NCI-H82 treated with DMSO at 0.1 percent for 48 hours (cell line): ENCODE measurements at regions not wholly inside any gene's neighbourhood (a gene's known extent, or its start where the extent isn't known, plus 50 kb on each side); places are given as distances from the start of the nearest gene placed in this dataset.
A peak's percentile ranks its signal among the peaks of the same experiment; 100 is the strongest.

ENCODE experiments used
- DNase-seq: peaks from one replicate; lab custom pipeline; 2025; ENCODE audit not compliant: unreplicated experiment; lab: John Stamatoyannopoulos, UW

DNA sequence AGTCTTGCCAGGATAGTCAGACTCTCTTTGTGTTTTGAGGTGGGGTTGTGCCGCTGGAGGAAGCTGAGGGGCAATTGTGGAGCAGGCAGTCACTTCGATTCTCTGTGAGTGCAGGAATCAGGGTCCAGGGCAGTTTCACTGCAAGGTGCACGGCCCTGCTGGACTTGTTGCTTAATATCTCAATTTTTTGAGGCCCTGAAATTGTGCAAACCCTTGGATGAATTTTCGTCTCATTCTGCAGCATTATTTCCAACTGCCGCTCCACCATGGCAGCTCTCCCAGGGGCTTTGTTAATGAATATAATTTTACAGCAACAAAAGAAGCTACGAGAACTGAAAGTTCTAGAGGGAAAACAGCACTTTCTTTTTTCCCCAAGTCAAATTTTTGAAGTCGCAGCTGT is 531.9 kb downstream of the QKI start:
- DNase-seq: no peak

DNA sequence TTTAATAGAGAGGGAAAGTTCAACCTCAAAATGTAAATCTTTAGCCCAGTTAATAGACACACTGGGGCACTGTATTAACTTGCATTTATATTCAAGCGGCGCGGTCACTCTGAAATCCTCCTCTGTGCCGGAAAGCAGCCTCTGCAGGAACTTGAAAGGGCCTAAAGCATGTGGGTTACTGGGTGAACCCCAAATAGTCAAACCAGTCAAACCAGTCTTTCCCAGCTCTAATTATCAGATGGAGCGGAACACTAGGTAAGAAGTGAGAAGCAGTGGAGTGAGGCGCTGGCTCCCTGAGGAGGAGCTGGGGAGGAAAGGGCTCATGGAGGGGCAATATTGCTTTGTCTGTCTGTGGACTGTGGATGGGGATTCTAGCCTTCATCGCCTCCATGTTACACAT is 531.3 kb downstream of the QKI start:
- no peak for DNase-seq

DNA sequence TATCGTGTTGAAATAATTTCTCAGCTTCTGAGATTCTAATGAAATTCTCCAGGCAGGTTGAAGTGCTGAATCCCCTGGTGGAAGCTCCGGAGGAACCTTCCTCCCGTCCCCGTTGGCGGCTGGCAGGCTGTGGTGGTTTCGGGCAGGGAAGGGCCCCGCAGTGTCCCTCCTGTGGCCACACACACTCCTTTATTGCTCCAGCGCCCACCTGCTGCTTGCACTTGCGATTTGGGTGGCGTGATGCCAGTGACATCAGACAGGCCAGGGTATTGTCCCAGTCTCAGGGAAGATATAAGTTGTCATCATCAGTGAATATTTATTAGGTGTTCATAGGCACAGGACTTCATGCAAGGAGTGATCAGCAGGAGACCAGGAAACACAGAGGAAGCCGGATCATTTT is 530.4 kb downstream of the QKI start:
- no peak for DNase-seq

DNA sequence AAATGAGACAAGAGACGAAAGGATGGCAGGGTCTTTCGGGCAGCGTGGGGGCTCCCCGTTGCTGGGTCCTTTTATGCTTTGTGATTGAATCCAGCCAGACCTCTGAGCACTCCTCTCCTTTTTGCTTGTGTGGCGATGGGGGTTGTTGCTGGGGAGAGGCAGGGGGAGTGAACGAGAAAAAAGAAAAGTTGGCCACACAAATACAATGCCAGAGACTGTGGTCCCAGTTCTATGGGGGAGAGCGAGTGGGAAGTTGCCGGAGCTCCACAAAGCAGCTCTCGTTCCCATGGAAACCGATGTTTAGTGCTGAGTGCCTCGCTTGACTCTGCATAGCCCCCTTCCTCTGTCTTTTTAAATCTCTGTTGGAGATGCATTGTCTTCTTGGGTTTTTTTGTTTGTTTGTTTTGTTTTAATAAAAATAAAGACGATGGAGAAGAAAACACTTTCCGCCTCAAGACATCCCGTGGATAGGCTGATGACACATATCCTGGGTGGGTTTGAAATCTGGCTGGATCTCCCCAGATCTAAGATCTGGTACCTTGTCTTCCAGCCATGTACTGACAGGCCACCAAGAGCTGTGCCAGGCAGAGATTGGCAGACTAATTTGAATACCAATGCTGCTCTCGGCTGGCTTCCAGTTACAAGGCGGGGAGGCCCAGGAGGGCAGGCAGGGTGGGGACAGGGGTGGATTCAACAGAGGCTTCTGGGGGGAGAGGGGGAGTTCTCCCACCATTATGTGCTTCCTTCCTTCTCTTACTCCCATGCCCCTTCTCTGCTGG is 529.3 kb downstream of the QKI start:
- DNase-seq: no peak

DNA sequence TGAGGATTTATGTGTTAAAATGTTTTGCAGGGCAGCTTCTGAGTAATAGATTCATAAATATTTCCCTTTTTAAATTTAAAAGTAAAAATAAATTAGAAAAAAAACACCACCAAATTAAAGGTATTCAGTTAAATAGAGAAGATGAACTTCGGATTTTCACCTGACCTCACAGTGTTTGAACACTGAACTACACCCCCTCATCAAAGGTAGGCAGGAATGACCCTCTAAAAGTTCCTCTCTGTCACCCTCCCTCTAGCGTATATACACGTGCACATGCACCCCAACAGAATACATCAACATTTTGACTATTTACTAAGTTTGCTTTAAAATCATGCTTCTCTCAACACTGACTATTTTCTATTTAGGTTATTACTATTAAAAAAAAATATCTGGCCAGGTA is 528.3 kb downstream of the QKI start:
- DNase-seq: no peak

DNA sequence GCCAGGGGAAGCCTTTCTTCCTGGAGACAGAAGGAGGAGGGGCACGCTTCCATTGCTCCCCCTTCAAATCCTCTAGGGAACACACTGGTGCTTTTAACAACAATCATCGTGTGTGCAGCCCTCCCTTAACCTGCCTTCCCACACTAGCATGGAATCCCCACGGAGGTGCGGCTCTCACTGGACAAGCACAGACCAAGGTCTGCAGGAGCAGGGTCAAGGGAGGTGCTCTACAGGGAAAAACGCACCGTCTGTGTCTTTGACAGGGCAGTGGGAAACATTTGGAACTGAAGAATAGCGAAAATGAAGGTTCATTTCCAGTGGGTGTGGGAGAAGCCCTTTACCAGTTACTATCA is 527.1 kb downstream of the QKI start:
- DNase-seq: no peak

DNA sequence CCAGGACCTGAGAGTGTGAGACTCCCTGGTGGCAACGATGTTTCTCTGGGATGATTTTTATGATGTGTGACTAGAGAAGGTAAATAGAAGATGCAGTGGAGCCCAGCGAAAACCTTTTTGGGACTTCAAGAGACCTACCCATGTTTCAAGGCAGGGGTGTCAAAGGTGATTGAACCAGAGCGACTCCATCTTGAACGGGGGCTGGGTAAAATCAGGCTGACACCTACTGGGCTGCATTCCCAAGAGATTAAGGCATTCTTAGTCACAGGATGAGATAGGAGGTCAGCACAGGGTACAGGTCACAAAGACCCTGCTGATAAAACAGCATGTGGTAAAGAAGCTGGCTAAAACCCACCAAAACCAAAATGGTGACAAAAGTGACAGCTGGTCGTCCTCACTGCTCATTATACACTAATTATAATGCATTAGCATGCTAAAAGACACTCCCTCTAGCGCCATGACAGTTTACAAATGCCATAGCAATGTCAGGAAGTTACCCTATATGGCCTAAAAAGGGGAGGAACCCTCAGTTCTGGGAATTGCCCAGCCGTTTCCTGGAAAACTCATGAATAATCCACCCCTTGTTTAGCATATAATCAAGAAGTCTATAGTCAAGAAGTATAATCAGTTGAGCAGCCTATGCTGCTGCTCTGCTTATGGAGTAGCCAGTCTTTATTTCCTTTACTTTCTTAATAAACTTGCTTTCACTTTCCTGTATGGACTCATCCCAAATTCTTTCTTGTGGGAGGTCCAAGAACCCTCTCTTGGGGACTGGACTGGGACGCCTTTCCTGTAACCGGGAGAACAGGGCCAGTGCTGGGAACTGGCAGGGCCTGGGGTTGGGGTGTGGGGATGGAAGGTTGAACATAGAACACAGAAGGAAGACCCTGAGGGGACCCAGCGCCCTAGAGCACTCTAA is 526.4 kb downstream of the QKI start:
- DNase-seq: no peak

DNA sequence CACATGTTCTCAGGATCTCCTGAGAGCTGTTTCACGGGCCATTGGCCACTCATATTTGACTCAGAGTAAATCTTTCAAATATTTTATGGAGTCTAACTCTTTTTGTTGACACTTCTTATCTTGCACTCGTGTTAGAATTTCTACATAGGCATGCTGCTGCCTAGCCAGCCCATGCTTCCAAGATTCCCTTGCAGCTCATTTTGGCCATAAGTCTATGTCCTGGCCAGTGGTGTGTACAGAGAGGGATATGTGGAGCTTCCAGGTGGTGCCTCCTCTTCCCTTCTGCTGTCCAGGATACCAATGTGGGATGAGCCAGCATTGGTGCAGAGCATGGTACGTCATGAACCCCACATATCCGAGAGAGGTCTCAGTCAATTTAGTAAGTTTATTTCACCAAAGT is 522.6 kb downstream of the QKI start:
- DNase-seq: no peak

DNA sequence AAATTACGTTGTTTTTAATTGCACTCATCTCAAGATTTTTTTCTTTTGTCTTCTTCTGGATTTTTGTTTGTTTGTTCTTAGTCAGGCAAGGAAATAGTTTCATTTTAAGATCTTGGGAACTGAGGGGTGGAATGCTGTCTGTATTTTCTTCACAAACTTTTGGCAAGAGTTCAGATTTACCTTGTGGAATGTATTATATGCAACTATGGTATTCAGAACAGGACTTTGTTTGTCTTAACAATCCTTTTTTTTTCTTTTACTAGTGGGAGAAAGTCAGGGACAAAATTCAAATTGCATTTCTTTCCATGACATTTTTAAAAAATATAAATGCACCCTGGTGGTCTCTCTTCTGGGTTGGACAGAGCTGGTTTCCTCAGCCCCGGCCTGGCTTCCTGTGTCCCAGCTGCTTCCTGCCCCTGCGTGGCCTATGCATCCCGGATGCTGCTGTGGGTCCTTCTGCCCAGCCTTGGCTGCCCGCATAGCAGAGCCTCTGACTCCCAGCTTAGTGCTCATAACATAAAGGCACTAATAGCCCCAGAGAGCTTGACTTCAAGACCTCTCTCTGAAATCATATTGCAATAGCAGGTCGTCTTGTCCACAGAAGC is 520.7 kb downstream of the QKI start:
- no peak for DNase-seq

DNA sequence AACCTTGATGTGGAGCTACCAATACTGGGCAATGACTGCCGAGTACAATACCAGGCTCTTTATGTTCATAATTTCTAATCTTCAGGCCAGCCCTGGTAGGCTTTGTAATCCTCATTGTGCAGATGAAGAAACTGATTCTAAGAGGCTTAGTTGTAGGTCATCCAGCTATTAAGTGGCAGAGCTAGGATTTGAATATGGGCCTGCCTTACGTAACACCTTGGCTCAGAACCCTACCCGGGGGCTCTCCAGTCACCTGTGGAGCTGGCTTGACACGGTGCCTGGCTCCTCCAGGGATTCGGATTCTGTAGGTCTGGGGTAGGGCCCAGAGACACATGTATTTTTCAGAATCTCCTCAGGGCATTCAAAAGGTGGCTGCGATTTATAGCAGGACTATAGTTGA is 515.5 kb downstream of the QKI start:
- peak; percentile 21 for DNase-seq

DNA sequence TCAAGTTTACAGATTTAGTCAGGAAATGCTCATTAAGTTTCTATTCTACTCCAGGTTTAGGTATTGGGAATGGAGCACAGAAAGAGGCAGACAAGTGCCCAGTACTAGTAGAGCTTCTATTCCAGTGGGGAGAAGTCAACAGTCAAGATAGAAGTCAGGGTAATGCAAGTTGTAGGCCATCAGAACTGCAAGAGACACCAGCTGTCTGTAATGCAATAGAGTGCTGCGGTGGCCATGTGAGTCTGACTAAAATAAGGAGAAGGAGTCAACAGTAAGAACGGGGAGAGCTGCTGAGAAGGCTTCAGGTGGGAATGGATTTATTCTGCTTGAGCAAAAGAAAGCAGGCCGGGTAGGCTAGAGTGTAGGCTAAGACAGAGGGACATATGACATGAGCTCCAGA is 515.0 kb downstream of the QKI start:
- no peak for DNase-seq

DNA sequence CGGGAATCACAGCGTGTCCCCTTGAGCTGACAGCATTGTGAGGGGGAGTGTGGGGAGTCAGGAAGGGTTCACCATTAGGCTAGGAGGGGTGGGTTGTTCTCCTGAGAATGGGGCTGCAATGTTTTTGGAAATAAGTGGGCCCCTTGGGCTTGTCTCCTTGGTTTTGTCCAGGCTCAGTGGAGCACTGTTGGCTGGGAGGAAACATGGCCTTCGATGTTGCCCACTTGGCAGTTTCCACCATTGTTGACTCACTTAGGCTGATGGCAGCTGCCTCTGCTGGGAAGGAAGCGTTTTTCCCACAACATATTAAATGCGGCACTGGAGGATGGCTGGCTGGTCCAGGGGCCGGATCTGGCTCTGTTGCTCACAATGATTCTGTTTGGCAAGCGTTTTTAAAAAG is 512.1 kb downstream of the QKI start:
- no peak for DNase-seq

DNA sequence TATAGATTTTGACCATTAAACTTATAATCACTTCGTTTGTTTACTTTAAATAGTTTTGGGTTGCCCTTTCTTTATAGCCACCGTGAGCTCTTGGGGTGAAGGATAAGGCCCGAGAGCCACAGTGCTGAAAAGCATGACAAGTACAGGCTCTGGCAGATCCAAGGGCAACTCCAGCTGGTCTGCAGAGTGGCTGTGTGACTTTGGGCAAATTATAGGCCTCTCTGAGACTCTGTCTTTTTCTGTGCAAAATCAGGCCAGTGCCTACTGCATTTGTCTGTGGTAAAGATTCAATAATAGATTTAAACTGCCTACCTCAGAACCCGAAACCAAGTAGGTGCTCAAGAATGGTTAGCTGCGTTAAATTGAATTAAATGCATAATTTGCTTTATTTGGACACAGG is 511.3 kb downstream of the QKI start:
- DNase-seq: no peak

DNA sequence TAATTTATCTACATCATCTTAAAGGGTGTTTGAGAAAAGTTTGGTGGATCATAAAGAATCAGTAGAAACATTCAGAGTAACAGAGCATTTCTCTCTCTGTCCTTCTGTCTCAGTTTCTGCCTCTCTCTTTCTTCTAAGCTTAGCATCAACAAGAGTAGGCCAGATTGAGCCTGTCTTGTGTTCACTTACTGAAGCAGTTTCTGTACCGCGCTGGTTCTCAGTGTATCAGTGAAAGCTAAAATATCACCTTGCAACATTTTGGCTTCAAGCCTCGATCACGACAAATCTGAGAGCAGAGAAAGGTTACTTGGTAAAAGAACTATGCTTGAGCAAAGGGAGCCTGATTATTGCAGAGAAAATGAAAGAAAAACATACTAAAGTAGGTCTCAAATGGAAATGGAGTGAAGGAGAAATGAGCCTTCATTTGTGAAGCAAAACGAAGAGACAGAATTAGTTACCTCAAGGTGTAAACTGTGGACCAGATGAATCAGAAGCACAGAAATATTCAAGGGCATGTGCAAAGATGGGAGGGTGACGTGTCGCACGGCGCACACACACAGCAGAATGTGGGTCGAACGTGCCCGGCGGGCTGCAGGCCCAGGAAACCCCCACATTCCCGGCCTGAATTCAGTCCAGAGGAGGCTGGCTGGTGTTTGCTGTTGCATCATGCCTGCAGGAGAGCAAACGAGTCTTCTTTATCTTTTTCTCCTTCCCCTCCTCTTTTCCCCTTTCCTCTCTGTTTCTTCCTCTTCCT is 509.3 kb downstream of the QKI start:
- DNase-seq: no peak

DNA sequence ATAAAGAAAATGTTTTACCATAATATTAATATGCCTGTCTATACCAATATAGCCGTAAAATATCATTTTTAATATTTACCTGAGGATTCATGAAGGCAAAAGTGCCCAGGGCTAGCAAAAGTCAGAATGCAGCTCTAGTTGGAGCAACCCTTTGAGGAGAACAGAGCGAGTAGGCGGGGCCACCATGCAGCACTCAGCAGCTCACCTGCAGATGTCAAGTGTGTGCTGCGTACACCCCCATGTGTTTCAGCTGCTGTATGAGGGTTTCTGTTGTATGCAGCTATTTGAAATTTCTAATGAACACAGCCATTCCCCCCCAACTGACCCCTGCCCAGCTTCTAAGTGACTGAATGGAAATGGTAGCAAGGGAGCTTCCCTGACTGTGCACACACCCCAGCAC is 508.0 kb downstream of the QKI start:
- DNase-seq: no peak

DNA sequence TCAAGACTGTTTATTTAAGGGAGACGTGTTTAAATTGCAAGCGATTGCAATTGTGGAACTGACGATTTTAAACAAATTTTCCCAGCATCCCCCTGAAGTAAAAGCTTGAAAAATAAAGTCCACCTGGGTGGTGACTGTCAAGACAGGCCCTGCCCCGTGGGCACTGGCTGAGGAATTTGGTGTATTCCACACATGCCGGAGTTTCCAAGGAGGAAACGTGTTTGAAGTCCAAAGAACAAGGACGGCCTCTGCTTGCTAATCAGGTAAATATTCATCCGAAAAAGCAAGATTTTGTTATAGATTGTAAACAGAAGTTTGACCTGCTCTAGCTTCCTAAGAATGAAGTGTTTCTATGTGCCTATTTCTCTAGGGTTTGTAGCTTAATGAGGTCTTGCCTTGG is 505.1 kb downstream of the QKI start:
- no peak for DNase-seq

DNA sequence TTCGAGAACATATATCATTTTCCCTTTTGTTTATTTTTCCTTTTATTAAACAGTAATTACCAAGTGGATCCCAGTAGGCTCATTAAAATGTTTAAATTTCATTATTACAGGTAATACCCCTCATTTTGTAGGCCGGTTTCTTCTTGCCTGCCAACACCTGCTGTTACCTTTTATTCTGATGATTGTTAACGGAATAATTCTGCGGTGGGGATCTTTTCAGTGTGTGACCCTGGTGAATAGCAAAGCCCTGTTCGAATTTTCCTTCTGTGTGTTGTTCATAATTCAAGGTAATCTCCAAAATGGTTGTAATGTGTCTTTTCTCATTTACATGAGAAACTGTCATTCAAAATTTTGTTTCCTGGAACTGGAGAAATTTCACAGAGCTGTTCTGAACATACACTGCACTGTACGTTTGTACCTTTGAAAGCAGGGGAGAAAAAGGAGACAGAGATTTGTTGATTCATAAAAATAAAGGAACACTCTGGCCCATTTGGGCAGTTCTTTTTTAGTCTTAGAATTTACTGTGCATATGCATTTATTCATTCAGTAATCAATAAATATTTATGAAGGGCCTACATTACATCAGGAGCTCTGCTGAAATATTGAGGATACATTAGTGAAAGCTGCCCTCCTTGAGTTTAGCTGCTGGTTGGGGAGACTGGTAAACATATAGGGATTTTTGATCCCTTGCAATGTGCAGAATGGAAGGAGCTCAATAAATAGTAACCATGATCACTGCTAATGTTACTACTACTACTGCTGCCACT is 502.0 kb downstream of the QKI start:
- no peak for DNase-seq

DNA sequence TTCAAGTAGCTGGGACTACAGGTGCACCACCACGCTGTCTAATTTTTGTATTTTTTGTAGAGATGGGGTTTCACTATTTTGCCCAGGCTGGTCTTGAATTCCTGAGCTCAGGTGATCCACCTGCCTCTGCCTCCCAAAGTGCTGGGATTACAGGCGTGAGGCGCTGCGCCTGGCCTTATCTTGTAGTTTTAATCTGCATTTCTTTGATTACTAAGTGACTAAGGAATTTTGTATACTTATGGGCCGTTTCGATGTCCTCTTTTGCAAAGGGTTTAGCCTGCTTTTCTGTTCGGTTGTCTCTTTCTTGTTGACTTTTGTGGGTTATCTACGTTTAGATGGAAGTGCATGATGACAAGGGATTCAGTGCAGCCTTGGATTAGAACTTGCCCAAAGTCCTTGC is 500.6 kb downstream of the QKI start:
- no peak for DNase-seq

DNA sequence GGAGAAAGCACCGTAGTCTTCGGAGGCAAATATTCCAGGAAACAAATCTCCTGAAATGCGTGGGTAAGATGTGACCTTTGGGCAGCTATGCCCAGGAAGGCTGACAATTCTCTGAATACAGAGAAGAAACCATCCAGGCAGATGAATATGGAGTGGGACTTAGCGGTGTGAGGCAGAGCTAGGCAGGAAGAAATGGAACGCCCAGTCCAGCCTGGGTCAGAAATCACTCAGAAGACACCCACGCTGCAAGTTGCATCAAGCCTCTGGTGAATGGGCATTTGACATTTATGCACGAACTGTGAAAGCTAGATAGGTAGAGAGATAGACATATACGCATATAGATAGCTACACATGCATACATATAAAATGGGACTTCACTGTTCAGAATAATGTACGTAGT is 498.5 kb downstream of the QKI start:
- DNase-seq: no peak

DNA sequence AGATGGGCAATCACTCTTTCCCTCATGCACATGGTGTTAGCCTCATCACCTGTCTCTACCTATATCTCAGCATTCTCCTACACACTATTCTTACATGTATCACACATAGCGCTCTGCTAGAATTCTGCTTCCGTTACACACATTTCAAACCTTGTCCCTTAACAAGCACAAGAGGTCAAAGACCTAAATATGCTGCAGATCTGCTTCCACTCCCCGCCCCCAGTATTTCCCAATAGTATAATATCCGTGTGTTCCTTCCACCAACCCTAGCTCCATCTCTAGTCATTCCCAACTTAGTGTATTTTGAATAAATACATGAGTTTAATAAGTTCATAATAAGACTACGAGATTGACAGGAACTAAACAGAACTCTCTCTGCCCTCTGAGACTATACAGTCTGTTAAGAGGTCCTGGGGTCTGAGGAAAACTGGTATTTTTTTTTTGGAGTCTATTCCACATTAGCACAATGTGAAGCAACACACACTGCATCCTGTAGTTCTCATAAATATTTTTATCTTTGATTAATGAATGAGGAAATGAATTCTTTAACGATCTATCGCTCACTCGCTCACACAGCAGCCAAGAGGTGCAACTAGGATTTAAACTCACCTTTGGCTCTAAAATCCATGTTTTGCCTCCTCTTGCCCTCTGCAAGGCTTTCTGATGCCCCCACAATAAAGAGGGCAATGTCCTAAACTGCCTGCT is 491.6 kb downstream of the QKI start:
- DNase-seq: no peak
